ENCODE measurements at regions not wholly inside any gene's neighbourhood (a gene's known extent, or its start where the extent isn't known, plus 50 kb on each side); places are given as distances from the start of the nearest gene placed in this dataset.
"Not testable (repeated sequence)": the region's sequence is repeated elsewhere in the genome, so short reads cannot be mapped to it uniquely, and the experiment has no call there.

DNA sequence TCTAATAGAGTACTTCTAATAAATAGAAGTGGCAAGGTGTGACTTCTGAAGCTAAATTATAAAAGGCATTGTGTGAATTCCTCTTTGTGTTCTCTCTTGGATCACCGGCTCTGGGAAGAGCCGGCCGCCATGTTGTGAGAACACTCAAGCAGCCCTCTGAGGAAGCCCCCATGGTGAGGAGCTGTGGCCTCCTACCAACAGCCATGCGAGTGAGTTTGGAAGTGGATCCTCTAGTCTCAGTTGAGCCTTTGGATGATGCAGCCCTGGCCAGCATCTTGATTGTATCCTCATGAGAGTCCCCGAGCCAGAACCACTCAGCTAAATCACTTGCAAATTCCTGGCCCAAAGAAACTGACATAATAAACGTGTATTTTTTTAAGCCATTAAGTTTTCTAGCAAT, 94.5 kb upstream of the CARD11 start:
- no peak for DNase-seq

DNA sequence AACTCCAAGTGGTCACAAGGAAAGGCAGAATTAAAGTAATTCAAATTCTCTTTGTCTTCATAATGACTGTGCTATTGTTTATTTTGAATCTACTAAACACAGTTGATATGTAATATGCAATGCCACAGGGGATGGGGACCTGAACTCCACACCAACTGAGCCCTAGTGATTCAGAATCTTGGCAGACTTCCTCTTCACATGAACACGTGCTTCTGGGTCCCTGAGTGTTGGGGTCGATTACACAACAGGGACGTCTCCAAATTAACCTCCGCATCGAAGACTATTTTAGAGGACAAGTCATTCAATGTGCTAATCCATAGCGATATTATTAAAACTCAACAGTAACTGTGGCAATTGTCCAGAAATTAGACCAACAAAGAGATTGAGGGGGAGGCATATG, 95.3 kb upstream of the CARD11 start:
- no peak for DNase-seq

DNA sequence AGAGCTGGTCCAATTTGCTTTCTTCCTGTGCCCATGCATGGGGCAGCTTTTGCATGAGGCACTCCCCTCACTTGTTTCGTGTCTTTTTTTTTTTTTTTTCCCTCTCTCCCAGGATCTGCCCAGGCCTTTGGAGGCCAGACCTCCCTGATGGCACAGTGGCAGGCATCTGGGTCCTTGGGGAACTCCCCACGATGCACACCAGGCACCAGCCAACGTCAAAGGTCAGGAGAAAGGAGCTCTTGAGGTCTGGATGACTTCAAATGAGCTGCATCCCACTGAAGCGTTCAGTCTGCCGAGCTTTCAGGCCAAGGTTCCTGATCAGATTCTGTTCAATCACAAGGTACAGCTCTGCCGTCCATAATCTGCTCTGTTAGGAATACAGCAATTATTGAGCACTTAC, 97.2 kb upstream of the CARD11 start:
- DNase-seq: no peak

DNA sequence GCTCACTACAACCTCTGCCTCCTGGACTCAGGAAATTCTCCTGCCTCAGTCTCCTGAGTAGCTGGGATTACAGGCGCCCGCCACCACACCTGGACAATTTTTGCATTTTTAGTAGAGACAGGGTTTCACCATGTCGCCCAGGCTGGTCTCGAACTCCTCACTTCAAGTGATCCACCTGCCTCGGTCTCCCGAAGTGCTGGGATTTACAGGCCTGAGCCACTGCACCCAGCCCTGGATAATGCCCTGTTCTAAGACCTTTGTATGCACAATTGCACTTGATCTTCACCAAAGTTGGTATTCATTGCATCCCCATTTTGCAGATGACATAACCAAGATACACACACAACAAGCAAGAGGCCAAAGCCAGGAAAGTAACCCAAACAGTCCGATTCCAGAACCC, 97.7 kb upstream of the CARD11 start:
- no peak for DNase-seq

DNA sequence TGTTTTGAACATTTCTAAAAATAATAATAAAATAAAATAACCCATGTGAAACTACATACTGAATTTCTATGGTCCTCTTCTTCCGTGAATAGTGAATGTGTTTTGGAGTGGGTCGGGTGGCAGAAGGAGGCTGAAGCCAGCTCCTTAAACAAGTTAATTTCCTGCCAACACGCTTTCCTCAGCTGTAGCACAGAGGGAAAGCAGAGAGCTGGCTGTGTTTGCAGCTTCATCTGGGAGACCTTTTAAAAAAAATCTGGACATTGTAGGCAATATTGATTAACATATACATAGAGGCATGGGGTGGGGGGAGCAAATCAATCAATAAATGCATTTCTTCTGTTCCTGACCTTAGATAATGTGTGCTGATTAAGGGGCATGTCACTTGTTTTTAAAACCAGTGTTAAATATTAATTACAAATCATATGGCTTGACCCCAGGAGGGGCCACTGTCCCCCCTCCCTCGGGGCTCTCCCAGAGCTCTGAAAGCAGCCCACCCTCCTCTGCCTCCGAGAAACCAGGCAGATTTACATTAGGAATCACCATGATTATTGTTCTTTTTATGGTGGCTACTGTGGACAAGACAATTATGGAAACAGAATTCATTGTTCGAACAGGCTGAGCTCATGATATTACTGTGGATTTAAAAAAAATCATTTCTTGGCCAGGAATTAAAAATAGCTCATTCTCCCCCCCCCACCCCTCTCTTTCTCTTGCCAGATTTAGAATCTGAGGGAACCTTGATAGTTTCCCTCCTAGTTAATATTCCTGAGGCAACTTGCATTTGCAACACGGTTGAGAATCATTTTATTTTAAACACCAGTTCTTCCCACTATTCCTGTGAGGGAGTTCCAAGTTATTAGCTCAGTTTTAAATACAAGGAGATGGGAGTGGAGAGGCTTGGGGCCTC, 100.5 kb upstream of the CARD11 start:
- DNase-seq: no peak

DNA sequence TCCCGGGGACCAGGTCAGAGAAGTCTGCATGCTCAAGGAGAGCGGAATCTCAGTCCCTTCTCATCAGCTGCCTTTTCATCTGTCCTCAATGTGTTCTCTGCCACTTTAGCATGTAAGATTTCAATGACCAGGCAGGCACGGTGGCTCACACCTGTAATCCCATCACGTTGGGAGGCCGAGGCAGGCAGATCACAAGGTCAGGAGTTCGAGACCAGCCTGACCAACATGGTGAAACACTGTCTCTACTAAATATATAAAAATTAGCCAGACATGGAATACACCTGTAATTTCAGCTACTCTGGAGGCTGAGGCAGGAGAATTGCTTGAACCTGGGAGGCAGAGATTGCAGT, 101.1 kb upstream of the CARD11 start:
- not testable (repeated sequence) for DNase-seq

DNA sequence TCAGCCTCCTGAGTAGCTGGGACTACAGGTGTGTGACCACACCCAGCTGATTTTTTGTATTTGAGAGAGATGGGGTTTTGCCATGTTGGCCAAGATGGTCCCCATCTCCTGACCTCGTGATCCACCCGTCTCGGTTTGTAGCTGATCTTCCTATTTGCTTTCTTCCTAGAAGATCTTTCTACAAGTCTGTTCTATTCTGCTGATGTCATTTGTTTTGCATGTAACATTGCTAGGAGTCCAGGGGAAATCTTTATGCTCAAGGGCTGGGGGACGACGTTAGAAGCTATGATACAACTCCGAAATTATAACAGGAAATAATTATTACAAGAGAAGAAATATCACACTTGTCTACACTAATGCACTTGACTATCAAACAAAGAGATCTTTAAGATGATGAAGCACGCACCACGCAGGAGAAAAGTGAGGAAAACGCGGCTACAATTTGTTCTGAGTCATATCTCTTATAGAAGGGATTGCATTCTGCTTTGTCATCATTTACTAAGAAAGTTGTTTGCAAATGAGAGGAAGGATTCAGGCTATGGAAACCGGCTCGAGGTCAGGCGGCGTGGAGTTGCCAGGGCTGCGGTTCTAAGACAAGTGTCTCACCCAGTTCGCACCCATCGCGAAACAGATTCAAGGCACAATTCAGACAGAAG, 103.0 kb upstream of the CARD11 start:
- no peak for DNase-seq

DNA sequence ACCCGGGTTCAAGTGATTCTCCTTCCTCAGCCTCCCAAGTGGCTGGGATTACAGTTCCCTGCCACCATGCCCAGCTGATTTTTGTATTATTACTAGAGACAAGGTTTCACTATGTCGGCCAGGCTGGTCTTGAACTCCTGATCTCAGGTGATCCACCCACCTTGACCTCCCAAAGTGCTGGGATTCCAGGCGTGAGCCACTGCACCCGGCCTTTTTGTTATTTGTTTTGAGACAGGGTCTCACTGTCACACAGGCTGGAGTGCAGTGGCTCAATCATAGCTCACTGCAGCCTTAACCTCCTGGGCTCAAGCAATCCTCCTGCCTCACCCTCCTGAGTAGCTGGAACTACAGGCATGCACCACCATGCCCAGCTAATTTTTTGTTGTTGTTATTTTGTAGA, 104.8 kb upstream of the CARD11 start:
- not testable (repeated sequence) for DNase-seq

DNA sequence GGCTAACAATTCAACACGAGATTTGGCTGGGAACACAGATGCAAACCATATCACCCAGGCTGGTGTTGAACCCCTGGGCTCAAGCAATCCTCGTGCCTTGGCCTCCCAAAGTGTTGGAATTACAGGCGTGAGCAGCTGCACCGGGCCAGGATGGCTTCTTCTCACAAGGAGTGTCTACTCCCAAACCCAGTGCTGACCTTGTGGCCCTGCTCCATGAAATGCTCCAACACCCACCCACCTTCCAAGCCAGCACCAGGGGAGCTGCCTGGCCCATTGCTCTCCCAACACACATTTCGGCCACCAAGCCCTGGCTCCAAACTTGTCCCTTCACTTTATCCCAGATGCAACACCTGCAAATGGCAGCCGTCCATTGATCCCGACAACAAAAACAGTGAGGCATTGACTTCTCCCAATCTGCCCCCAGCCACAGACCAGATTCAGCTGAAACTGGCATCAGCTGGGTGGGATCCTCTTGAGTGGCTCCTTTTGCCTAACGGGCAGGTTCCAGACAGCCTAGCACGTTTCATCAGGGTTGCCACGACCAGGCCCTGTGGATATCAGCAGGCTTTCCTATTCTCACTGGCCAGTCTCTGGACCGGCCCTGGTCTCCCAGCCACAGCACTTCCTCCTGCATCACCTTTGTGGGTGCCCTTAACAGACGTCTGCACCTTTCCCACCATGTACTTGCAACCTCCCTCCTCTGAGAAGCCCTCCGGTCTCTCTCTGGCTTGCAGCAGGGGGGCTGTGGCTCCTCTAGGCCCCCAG, 105.7 kb upstream of the CARD11 start:
- DNase-seq: no peak

DNA sequence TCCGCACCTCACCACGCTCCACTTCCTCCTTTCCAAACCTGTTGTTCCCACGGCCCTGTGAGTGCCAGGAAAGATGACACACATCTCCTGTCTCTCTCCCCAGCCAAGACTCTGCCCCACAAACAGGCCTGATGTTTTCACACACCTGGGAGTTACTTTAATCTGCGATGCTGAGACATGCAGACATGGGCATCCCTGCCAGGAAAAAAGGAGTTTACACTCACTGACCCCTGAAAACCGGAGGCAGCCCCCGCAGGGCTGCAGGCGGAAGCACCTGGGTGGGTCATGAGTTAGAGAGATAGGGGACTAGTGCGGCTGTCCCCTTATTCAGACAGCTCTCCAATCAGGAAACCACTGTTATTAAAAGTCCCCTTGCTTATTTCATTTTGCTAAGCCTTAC, 106.4 kb upstream of the CARD11 start:
- no peak for DNase-seq

DNA sequence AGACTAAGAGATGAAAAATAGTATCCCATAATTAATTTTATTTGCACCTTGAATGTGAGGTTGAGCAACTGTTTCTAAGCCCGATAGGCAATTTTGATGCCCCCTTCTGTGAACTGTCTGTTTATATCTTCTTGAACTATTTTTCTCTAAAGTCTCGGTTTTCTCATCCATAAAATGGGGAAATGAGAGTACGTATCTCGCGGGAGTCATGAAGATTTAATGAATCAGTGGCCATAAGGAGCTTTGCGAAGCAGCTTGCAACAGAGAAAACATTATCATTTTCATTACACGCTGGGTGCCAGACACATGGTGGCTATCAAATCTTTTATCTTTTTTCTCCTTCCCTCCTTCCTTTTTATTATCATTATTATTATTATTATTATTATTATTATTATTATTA, 108.1 kb upstream of the CARD11 start:
- DNase-seq: no peak

DNA sequence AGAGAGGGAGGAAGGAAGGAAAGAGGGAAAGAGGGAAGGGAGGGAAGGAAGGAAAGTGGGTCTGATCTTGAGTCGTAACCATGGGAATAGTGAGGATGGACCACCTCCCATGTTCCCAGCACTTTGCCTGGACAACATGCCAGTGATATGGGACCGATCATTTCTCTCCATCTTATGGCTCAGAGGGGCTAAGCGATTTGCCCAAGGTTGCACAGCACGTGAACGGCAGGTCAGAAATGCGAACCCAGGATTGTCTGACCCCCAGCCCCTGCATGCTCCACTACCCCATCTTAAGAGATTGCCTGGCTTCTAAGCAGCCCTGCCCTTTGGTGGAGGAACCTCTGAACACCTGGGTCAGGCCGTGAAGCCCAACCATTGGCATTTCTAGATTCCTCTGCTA, 109.0 kb upstream of the CARD11 start:
- no peak for DNase-seq

DNA sequence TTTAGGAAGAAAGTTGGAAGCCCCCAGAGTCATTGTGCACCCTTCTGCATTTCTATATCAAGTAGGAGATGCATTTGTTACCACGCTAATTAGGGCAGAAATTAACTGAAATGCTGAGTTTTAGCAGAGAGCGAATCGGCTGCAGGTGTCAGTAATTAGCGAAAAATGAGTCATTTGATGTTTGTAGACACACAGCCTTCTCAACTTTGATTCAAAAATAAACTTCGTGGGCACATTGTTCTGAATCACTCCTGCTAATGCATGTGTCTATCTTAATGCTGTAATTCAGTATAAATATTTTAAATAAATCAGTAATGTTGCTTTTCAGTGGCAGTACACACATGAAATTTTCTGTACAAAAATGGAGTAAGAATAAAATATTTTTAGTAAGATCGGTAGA, 109.5 kb upstream of the CARD11 start:
- no peak for DNase-seq

DNA sequence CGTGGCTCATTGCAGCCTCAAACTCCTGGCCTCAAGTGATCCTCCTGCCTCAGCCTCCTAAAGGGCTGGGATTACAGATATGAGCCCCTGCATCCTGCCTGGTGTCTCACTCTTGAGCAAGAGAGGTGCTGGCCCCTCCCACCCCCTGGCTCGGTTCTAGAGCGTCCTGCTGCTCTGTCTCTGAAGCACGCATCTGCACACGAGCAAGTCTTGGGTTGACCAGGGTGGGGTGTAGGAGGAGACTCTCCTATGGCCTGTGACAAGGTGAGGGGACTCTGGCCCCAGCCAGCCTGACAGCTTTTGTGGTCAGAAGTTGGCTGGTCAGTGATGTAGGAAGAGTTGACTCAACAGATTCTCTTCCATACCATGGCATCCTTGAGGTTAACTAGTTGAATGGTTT, 110.7 kb upstream of the CARD11 start:
- DNase-seq: no peak

DNA sequence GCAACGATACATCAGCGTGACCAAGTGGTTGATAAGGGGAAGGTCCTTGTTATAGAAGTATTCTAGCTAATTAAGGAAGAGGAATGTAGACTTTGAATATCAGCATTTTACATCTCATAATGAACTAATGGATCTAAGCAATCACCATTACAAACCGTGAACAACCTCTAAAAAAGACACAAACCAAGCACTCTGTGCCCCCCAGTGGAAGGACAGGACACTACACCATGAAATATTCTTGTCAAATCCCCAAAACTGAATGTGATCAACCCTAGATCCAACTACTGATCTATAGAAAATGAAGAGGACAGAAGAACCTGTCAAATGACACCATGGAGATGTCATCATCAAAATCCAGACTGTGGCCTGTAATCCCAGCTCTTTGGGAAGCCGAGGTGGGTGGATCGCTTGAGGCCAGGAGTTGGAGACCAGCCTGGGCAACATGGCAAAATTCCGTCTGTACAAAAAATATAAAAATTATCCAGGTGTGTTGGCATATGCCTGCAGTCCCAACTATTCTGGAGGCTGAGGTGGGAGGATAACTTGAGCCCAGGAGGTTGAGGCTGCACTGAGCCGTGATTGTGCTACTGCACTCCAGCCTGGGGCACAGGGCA, 111.3 kb upstream of the CARD11 start:
- peak; percentile 72 for DNase-seq

DNA sequence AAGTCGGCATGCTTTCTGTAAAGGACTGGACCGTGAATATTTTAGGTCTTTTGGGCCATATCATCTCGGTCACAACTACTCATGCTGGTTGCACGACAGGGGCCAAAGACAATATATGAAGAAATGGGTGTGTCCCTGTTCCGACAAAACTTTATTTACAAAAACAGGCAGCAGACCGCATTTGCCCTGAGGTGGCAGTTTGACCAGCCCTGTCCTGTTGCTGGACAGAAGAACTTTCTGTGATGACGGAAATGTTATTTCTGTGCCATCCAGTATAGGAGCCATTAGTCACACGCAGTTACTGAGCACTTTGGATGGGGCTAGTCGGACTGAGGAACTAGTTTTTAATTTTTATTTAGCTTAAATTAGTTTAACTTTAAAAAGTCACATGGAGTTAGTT, 112.8 kb upstream of the CARD11 start:
- DNase-seq: no peak

DNA sequence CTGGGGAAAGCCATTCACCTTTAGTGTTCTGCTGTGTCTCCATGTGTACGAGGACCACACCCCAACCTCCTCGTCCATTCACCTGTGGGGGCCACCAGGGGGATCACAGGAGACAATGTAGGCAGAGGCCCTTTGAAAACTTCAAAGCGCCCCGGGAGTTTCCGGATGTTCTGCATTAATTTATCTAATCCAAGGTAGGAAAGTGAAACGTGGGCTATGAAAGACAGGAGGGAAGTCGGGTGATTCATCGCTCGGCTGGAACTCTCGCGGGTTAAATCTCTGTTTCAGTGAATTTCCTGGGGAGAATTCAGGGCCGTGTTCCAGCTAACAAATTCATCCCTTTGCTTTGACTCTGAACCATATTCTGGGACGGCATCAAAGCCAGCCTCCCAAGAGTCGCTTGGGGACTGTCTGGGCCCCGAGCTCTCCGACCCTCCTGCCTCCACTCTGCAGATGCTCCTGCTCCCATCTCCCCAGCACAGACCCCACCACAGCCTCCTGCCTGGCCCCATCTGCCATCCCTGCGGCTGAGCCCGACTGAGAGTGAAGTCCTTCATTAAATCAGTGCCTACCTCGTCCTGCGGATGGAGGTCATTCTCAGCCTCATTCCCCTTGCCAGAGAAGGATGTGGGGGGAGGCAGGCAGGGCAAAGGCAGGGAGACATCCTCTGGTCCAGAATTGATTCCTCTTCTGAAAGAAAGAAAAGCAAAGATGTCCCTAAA, 114.1 kb upstream of the CARD11 start:
- no peak for DNase-seq

DNA sequence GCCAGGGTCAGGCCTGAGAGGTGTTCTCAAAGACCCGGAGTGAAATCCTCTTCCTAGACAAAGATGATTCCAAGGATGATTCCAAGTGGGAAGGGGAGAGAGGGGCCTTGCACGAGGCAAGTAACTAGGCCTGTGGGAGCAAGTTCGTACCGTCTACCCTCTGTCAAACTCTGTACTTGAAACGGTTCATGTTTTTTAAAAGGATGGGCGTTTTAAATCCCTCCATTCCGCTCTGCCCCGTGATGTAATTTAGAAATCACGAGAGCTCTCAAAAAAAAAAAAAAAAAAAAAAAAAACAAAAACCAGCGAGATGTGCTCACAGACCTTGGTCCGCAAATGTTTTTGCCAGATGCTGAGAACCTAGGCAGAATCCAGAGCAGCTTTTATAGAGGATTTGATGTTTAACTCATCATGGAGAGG, 114.7 kb upstream of the CARD11 start:
- no peak for DNase-seq

DNA sequence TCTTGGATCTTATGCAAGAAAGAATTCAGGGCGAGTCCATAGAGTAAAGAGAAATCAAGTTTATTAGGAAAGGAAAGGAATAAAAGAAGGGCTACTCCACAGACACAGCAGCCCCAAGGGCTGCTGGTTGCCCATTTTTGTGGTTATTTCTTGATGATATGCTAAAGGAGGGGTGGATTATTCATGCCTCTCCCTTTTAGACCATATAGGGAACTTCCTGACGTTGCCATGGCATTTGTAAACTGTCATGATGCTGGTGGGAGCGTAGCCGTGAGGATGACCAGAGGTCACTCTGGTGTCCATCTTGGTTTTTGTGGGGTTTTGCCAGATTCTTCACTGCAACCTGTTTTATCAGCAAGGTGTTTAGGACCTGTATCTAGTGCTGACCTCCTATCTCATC, 115.4 kb upstream of the CARD11 start:
- DNase-seq: no peak

DNA sequence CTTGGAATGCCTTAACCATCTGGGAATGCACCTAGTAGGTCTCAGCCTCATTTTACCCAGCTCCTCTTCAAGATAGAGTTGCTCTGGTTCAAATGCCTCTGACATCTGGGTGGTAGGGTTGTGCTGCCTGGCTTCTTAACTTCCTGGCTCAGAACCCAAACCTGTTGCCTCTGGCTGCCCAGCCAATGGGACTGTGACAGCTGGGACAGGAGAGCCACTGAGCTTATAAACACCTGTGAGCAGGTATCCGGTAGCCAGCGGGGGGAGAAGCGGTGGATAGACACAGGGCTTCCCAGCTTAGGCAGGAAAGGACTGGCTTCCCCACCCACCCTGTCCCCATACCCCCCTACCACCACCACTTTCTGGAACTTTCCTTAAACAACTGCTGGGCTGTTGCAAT, 115.8 kb upstream of the CARD11 start:
- no peak for DNase-seq

DNA sequence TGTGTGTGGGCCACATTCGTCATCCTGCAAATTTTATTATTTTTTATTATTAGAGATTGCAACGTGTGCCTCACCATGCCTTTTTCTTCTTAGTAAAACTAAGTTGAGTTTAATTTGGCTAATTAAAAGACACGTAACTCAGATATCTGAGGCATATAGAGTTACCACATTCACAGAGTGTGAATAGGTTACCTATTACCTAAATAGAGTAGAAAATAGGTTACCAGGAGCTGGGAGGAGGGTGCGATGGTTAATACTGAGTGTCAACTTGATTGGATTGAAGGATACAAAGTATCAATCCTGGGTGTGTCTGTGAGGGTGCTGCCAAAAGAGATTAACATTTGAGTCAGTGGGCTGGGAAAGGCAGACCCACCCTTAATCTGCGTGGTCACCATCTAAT, 116.3 kb upstream of the CARD11 start:
- DNase-seq: not testable (repeated sequence)

DNA sequence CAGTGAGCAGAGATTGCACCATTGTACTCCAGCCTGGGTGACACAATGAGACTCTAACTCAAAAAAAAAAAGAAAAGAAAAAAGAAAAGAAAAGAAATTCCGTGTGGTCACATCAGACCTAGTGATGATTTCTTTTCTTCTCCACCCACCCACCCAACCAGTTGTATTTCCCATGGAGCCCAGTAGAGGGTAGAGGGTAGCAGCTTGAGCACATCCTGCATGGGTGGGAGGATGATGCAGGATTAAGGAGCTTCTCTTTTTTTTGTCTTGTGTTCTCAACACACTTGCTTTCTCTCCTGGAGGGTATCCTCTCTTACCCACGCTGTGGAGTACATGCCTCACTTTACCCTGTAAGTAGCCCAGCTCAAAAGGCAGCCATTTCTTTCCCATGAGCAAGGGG, 118.6 kb upstream of the CARD11 start:
- no peak for DNase-seq

DNA sequence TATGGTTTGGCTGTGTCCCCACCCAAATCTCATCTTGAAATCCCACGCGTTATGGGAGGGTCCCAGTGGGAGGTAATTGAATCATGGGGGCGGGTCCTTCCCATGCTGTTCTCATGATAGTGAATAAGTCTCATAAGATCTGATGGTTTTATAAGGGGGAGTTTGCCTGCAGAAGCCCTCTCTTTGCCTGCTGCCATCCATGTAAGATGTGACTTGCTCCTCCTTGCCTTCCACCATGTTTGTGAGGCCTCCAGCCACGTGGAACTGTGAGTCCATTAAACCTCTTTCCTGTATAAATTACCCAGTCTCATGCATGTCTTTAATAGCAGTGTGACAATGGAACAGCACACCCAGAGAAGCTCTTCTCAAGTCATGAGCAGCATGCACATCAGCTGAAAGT, 119.1 kb upstream of the CARD11 start:
- DNase-seq: not testable (repeated sequence)

Data from stimulated activated CD8-positive, alpha-beta memory T cell treated with anti-CD3 and anti-CD28 coated beads, Interleukin-4, amount 100 ng/mL, for 48 hours (primary cell).